OCI-LY7 (cell line): ENCODE measurements at regions not wholly inside any gene's neighbourhood (a gene's known extent, or its start where the extent isn't known, plus 50 kb on each side); places are given as distances from the start of the nearest gene placed in this dataset.

Experiments
- EZH2phosphoT487 ChIP-seq: fragments of 200-600 bp; sonication (generic); IDR thresholded peaks from 2 replicates; pipeline ENCODE4 v1.6.1; 2018; ENCODE audit warnings: low read depth, borderline replicate concordance, mild to moderate bottlenecking, mixed run types, antibody characterized with exemption, low read length, moderate library complexity, mixed read lengths
- TF ChIP-seq, protein P1 (sequence below): fragments of 200-600 bp; sonication (generic); conservative IDR thresholded peaks from 2 replicates; pipeline ENCODE4 v1.5.1; 2014; ENCODE audit warnings: mild to moderate bottlenecking, antibody characterized with exemption, low read length, moderate library complexity, mixed read lengths

DNA sequence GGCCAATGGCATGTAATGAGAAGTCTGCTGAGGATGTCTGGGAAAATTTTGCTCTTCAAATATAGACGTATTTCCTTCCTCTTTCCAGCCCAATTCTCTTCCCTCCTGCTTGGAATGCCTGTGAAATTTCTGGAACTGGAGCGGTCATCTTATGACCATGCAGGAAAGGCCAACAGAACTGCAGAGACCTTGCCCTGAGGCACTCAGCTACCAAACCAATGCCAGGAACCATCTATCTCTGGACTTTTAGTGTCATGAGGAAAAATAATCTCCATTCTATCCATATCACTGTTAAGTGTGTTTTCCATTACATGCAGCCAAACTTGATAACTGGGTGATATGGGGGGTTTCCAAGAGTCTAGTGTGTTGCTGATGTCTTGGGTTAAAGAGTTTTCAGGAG is 363.7 kb downstream of the SLC4A3 start:
- TF ChIP-seq, protein P1, sequence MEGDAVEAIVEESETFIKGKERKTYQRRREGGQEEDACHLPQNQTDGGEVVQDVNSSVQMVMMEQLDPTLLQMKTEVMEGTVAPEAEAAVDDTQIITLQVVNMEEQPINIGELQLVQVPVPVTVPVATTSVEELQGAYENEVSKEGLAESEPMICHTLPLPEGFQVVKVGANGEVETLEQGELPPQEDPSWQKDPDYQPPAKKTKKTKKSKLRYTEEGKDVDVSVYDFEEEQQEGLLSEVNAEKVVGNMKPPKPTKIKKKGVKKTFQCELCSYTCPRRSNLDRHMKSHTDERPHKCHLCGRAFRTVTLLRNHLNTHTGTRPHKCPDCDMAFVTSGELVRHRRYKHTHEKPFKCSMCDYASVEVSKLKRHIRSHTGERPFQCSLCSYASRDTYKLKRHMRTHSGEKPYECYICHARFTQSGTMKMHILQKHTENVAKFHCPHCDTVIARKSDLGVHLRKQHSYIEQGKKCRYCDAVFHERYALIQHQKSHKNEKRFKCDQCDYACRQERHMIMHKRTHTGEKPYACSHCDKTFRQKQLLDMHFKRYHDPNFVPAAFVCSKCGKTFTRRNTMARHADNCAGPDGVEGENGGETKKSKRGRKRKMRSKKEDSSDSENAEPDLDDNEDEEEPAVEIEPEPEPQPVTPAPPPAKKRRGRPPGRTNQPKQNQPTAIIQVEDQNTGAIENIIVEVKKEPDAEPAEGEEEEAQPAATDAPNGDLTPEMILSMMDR = no peak
- TF ChIP-seq EZH2phosphoT487 = no peak
